HepG2 (cell line): ENCODE measurements at regions not wholly inside any gene's neighbourhood (a gene's known extent, or its start where the extent isn't known, plus 50 kb on each side); places are given as distances from the start of the nearest gene placed in this dataset.

Experiments used
- NCOA1 ChIP-seq: sonication (generic); formaldehyde crosslinking; IDR thresholded peaks from 2 replicates; pipeline ENCODE4 v1.9.0; 2021; ENCODE audit warnings: missing genetic modification reagents
- POLR2A ChIP-seq, 2 experiments: IDR thresholded peaks; 2 replicates each; pipeline ENCODE4 v1.6.1; 2011; ENCODE audit warnings: low read depth in 2 of 2, low read length in 2 of 2, mild to moderate bottlenecking in 1 of 2, moderate library complexity in 1 of 2; ENCODE audit not compliant: insufficient read depth in 1 of 2
- PRDM4 ChIP-seq: sonication (generic); formaldehyde crosslinking; IDR thresholded peaks from 2 replicates; pipeline ENCODE4 v1.9.0; 2021; ENCODE audit warnings: missing genetic modification reagents, borderline replicate concordance
- TCF7L2 ChIP-seq: IDR thresholded peaks from 2 replicates; pipeline ENCODE4 v1.6.1; 2011; ENCODE audit warnings: mild to moderate bottlenecking, low read depth, low read length, moderate library complexity

GRCh38 chr1:34696981-34697380, 57.9 kb upstream of the GJB5 start:
- TF ChIP-seq POLR2A (IDR thresholded peaks at IDR 0.05; ENCODE audit: insufficient read depth in 1 of 2, low read depth in 2 of 2, low read length in 2 of 2) (no peak), NCOA1 (CRISPR knock-in tag) (no peak), PRDM4 (CRISPR knock-in tag) (no peak), TCF7L2 (no peak)
